Right kidney (tissue), 1 donor: ENCODE measurements at regions not wholly inside any gene's neighbourhood (a gene's known extent, or its start where the extent isn't known, plus 50 kb on each side); places are given as distances from the start of the nearest gene placed in this dataset.
"Not testable (repeated sequence)": the region's sequence is repeated elsewhere in the genome, so short reads cannot be mapped to it uniquely, and the experiment has no call there.

Experiments used
- DNase-seq: peaks from one replicate; pipeline ENCODE4 v3.0.0-alpha.2; 2016

- DNase-seq: no peak
Measured at GRCh38 chr3:88410259-88410658, 260.5 kb downstream of the C3orf38 start.

GRCh38 chr3:88412346-88412745 is 262.6 kb downstream of the C3orf38 start:
- no peak for DNase-seq

- DNase-seq: no peak
Measured at GRCh38 chr3:88416436-88416835, 266.7 kb downstream of the C3orf38 start.

GRCh38 chr3:88418219-88418618 is 268.5 kb downstream of the C3orf38 start:
- no peak for DNase-seq

- DNase-seq: no peak
Measured at GRCh38 chr3:88433568-88433967, 283.8 kb downstream of the C3orf38 start.

- DNase-seq: no peak
Measured at GRCh38 chr3:88434001-88434400, 284.2 kb downstream of the C3orf38 start.

- DNase-seq: no peak
Measured at GRCh38 chr3:88440701-88441100, 290.9 kb downstream of the C3orf38 start.

- no peak for DNase-seq
Measured at GRCh38 chr3:88443066-88443465, 293.3 kb downstream of the C3orf38 start.

- no peak for DNase-seq
Measured at GRCh38 chr3:88444251-88444650, 294.5 kb downstream of the C3orf38 start.

- DNase-seq: no peak
Measured at GRCh38 chr3:88452228-88452627, 302.5 kb downstream of the C3orf38 start.

- no peak for DNase-seq
Measured at GRCh38 chr3:88460369-88460768, 310.6 kb downstream of the C3orf38 start.

GRCh38 chr3:88462230-88462629 is 312.5 kb downstream of the C3orf38 start:
- DNase-seq: no peak

GRCh38 chr3:88467191-88467590 is 317.4 kb downstream of the C3orf38 start:
- DNase-seq: no peak

GRCh38 chr3:88469216-88469615 is 319.5 kb downstream of the C3orf38 start:
- no peak for DNase-seq

- DNase-seq: no peak
Measured at GRCh38 chr3:88478460-88478859, 328.7 kb downstream of the C3orf38 start.

- no peak for DNase-seq
Measured at GRCh38 chr3:88480822-88481221, 331.1 kb downstream of the C3orf38 start.

- no peak for DNase-seq
Measured at GRCh38 chr3:88485001-88485400, 335.2 kb downstream of the C3orf38 start.

GRCh38 chr3:88508818-88509217 is 359.1 kb downstream of the C3orf38 start:
- not testable (repeated sequence) for DNase-seq

- no peak for DNase-seq
Measured at GRCh38 chr3:88509582-88509981, 359.8 kb downstream of the C3orf38 start.

GRCh38 chr3:88528494-88528893 is 378.7 kb downstream of the C3orf38 start:
- DNase-seq: no peak

GRCh38 chr3:88534534-88534933 is 384.8 kb downstream of the C3orf38 start:
- no peak for DNase-seq

- no peak for DNase-seq
Measured at GRCh38 chr3:88535563-88535962, 385.8 kb downstream of the C3orf38 start.

- no peak for DNase-seq
Measured at GRCh38 chr3:88542916-88543315, 393.2 kb downstream of the C3orf38 start.

GRCh38 chr3:88572450-88572849 is 422.7 kb downstream of the C3orf38 start:
- DNase-seq: no peak

- no peak for DNase-seq
Measured at GRCh38 chr3:88573472-88573871, 423.7 kb downstream of the C3orf38 start.
